Uterus (tissue), 2 donors: ENCODE measurements at regions not wholly inside any gene's neighbourhood (a gene's known extent, or its start where the extent isn't known, plus 50 kb on each side); places are given as distances from the start of the nearest gene placed in this dataset.

ENCODE experiments used
- POLR2A ChIP-seq, 2 donors: fragments of 450-650 bp; IDR thresholded peaks; one replicate each; pipeline ENCODE4 v1.6.1; 2016; ENCODE audit warnings: antibody characterized with exemption in 2 of 2, mild to moderate bottlenecking in 1 of 2, moderate library complexity in 1 of 2
- TF ChIP-seq, protein P1 (sequence below), 4 experiments: fragments of 200-600 bp in 2 of 4; fragments of 450-650 bp in 2 of 4; sonication (generic) in 2 of 4; IDR thresholded peaks; one replicate each; pipeline ENCODE4 v1.5.1; 2016 to 2019; ENCODE audit warnings: antibody characterized with exemption in 4 of 4, mild to moderate bottlenecking in 2 of 4, moderate library complexity in 1 of 4

- no peak for TF ChIP-seq POLR2A (IDR thresholded peaks at IDR 0.05)
- TF ChIP-seq, protein P1, sequence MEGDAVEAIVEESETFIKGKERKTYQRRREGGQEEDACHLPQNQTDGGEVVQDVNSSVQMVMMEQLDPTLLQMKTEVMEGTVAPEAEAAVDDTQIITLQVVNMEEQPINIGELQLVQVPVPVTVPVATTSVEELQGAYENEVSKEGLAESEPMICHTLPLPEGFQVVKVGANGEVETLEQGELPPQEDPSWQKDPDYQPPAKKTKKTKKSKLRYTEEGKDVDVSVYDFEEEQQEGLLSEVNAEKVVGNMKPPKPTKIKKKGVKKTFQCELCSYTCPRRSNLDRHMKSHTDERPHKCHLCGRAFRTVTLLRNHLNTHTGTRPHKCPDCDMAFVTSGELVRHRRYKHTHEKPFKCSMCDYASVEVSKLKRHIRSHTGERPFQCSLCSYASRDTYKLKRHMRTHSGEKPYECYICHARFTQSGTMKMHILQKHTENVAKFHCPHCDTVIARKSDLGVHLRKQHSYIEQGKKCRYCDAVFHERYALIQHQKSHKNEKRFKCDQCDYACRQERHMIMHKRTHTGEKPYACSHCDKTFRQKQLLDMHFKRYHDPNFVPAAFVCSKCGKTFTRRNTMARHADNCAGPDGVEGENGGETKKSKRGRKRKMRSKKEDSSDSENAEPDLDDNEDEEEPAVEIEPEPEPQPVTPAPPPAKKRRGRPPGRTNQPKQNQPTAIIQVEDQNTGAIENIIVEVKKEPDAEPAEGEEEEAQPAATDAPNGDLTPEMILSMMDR (IDR thresholded peaks at IDR 0.05) = no peak
Measured at GRCh38 chr1:69483246-69483645, 84.5 kb upstream of the LRRC7 start.
